Mesendoderm (in vitro differentiated cells): ENCODE measurements at regions not wholly inside any gene's neighbourhood (a gene's known extent, or its start where the extent isn't known, plus 50 kb on each side); places are given as distances from the start of the nearest gene placed in this dataset.

ENCODE experiments used
- DNase-seq: peaks from one replicate; pipeline ENCODE4 v3.0.0; 2013
- H2AK5ac ChIP-seq: 2 replicates; pipeline ENCODE4 v1.6.1; 2013; ENCODE audit warnings: low read length, inconsistent platforms
- H2BK120ac ChIP-seq: 2 replicates; pipeline ENCODE4 v1.6.1; 2013; ENCODE audit warnings: low read depth, mild to moderate bottlenecking, low read length, moderate library complexity, mixed read lengths
- H2BK15ac ChIP-seq: replicated peaks from 2 replicates; pipeline ENCODE4 v1.6.1; 2013; ENCODE audit warnings: low read depth, mild to moderate bottlenecking, moderate library complexity
- H2BK5ac ChIP-seq: 2 replicates; pipeline ENCODE4 v1.6.1; 2013; ENCODE audit warnings: low read length, inconsistent platforms
- H3K18ac ChIP-seq: 2 replicates; pipeline ENCODE4 v1.6.1; 2013; ENCODE audit warnings: mild to moderate bottlenecking, low read length, mixed read lengths
- H3K23ac ChIP-seq: one replicate; pipeline ENCODE4 v1.6.1; 2013; ENCODE audit warnings: low read length
- H3K27ac ChIP-seq: 2 replicates; pipeline ENCODE4 v1.5.1; 2013; ENCODE audit warnings: low read depth, mild to moderate bottlenecking, inconsistent platforms, low read length, moderate library complexity
- H3K27me3 ChIP-seq: 2 replicates; pipeline ENCODE4 v1.6.1; 2013; ENCODE audit warnings: low read length, control low read depth, mild to moderate bottlenecking, inconsistent platforms; ENCODE audit not compliant: insufficient read depth, poor library complexity
- H3K36me3 ChIP-seq: 2 replicates; pipeline ENCODE4 v1.6.1; 2013; ENCODE audit warnings: low read length, inconsistent platforms; ENCODE audit not compliant: control insufficient read depth, insufficient read depth
- H3K4ac ChIP-seq: one replicate; pipeline ENCODE4 v1.6.1; 2013; ENCODE audit warnings: low read depth, mild to moderate bottlenecking, low read length, moderate library complexity
- H3K4me1 ChIP-seq: 2 replicates; pipeline ENCODE4 v1.6.1; 2013; ENCODE audit warnings: low read depth, low read length, inconsistent platforms; ENCODE audit not compliant: control insufficient read depth
- H3K4me2 ChIP-seq: 2 replicates; pipeline ENCODE4 v1.6.1; 2013; ENCODE audit warnings: low read length
- H3K4me3 ChIP-seq: 2 replicates; pipeline ENCODE4 v1.5.1; 2013; ENCODE audit warnings: mild to moderate bottlenecking, low read length
- H3K56ac ChIP-seq: one replicate; pipeline ENCODE4 v1.6.1; 2013; ENCODE audit warnings: low read length
- H3K79me1 ChIP-seq: 2 replicates; pipeline ENCODE4 v1.6.1; 2013; ENCODE audit warnings: low read length, inconsistent platforms
- H3K79me2 ChIP-seq: 2 replicates; pipeline ENCODE4 v1.6.1; 2013; ENCODE audit warnings: mild to moderate bottlenecking, low read length; ENCODE audit not compliant: control insufficient read depth, insufficient read depth
- H3K9ac ChIP-seq: 2 replicates; pipeline ENCODE4 v1.6.1; 2013; ENCODE audit warnings: low read length, inconsistent platforms
- H4K5ac ChIP-seq: one replicate; pipeline ENCODE4 v1.6.1; 2013; ENCODE audit warnings: low read length
- H4K8ac ChIP-seq: one replicate; pipeline ENCODE4 v1.6.1; 2013; ENCODE audit warnings: low read depth, mild to moderate bottlenecking, control low read depth, low read length, moderate library complexity
- WGBS: extraction: QIAGEN DNeasy Blood & Tissue Kit; methylation state at CpG from one replicate; pipeline ENCODE4 v1.1.7; 2013; ENCODE audit warnings: low lambda C conversion rate, missing lambda C conversion rate; ENCODE audit not compliant: insufficient coverage; ENCODE audit errors: extremely low coverage; 5-methylcytosine and 5-hydroxymethylcytosine counted together

DNA sequence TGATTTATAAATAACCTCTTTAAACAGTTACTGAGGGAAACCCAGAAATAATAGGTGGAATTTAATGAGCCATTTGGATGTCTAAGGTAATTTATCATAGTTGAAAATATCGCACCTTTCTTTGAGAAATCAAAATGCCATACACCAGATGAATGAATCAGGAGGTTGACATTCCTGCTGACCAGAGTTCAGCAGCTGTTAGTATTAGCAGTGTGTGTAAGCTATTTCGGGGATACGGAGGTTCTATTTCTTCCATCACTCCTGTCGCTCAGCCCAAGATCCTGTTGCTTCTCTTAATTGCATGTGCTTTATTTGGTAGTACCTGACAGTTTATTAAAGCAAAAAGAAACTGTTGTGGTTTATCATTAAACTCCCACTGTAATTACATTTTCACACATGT, 67.1 kb downstream of the HDGFL1 start:
- H3K27me3 ChIP-seq = no peaks in the 10 kb centered on the region
- WGBS = no CpG with 5 or more reads among the region's 4 CpGs
- no peak overlapping the region for H3K4me2 ChIP-seq

GRCh38 chr6:22637782-22638181, 68.4 kb downstream of the HDGFL1 start:
- Histone ChIP-seq H3K27me3 (no peaks in the 10 kb centered on the region), H3K9ac (no peak overlapping the region), H4K8ac (no peak overlapping the region), H3K79me1 (no peaks in the 10 kb centered on the region), H4K5ac (no peak overlapping the region), H2BK120ac (no peak overlapping the region), H3K23ac (no peak overlapping the region), H3K36me3 (no peaks in the 10 kb centered on the region), H3K56ac (no peak overlapping the region), H3K18ac (no peak overlapping the region), H2BK15ac (no peak overlapping the region), H3K27ac (no peak overlapping the region), H3K4me3 (no peak overlapping the region), H2BK5ac (no peak overlapping the region), H3K79me2 (no peaks in the 10 kb centered on the region), H3K4ac (no peak overlapping the region), H3K4me2 (no peak overlapping the region), H2AK5ac (no peak overlapping the region), H3K4me1 (no peaks in the 10 kb centered on the region)
- WGBS = no CpG with 5 or more reads among the region's 6 CpGs
- DNase-seq = no peak

More for the DNA sequence above, 67.1 kb downstream of the HDGFL1 start:
- H3K9ac ChIP-seq = no peak overlapping the region
- no peak overlapping the region for H4K5ac ChIP-seq
- H3K18ac ChIP-seq = no peak overlapping the region
- H3K36me3 ChIP-seq = no peaks in the 10 kb centered on the region
- no peaks in the 10 kb centered on the region for H3K79me1 ChIP-seq
- H3K23ac ChIP-seq = no peak overlapping the region
- no peak overlapping the region for H3K4ac ChIP-seq
- H4K8ac ChIP-seq = no peak overlapping the region
- no peak overlapping the region for H2AK5ac ChIP-seq
- H2BK5ac ChIP-seq = no peak overlapping the region
- no peaks in the 10 kb centered on the region for H3K79me2 ChIP-seq
- no peak overlapping the region for H3K27ac ChIP-seq
- H3K4me3 ChIP-seq = no peak overlapping the region
- no peak overlapping the region for H2BK120ac ChIP-seq
- no peak overlapping the region for H2BK15ac ChIP-seq
- H3K4me1 ChIP-seq = no peaks in the 10 kb centered on the region
- H3K56ac ChIP-seq = no peak overlapping the region
- no peak for DNase-seq

DNA sequence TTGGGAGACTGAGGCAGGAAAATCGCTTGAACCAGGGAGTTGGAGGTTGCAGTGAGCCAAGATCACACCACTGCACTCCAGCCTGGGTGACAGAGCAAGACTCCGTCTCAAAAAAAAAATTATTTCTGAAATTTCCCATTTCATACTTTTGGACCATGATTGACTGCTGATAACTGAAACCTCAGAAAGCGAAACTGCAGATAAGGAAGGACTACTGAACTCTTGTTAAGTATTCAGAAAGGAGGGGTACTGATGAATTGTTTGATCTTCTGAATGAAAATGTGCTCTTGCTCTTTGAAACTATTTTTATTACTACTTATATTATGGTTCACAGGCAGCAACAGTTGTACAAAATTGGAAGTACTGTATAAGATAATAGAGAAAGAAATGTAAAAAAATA, 69.0 kb downstream of the HDGFL1 start:
- Histone ChIP-seq H3K56ac (no peak overlapping the region), H3K79me1 (no peaks in the 10 kb centered on the region), H3K18ac (no peak overlapping the region), H3K36me3 (no peaks in the 10 kb centered on the region), H4K5ac (no peak overlapping the region), H3K23ac (no peak overlapping the region), H2BK5ac (no peak overlapping the region), H3K27ac (no peak overlapping the region), H2BK15ac (no peak overlapping the region), H3K79me2 (no peaks in the 10 kb centered on the region), H4K8ac (no peak overlapping the region), H3K4ac (no peak overlapping the region), H3K4me3 (no peak overlapping the region), H2AK5ac (no peak overlapping the region), H2BK120ac (no peak overlapping the region), H3K9ac (no peak overlapping the region), H3K4me1 (no peaks in the 10 kb centered on the region), H3K4me2 (no peak overlapping the region), H3K27me3 (no peaks in the 10 kb centered on the region)
- DNase-seq = no peak
- WGBS = no CpG with 5 or more reads among the region's 3 CpGs

DNA sequence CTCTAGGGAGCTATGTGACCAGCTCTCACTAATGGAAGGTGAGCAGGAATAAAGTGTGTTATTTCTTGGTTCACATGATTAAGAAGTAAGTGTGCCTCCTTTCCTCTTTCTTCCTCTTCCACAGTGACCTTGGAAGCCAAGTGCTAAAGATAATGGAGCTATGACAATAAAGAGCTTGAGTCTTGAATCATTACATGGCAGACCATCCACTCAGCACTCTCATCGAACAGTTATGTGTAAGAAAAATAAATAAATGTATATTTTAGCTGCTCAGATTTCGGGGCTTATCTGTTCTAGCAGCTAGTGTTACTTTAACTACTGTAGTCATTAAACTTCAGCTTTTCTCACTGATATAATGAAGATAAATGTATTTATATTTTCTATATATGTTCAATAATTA, 72.9 kb downstream of the HDGFL1 start:
- Histone ChIP-seq H4K5ac (no peak overlapping the region), H3K4me1 (no peaks in the 10 kb centered on the region), H3K36me3 (no peaks in the 10 kb centered on the region), H3K27me3 (no peaks in the 10 kb centered on the region), H2BK120ac (no peak overlapping the region), H3K9ac (no peak overlapping the region), H2BK15ac (no peak overlapping the region), H3K27ac (no peak overlapping the region), H3K23ac (no peak overlapping the region), H4K8ac (no peak overlapping the region), H3K4me2 (no peak overlapping the region), H2AK5ac (no peak overlapping the region), H3K79me2 (no peaks in the 10 kb centered on the region), H3K4me3 (no peak overlapping the region), H3K79me1 (no peaks in the 10 kb centered on the region), H2BK5ac (no peak overlapping the region), H3K56ac (no peak overlapping the region), H3K18ac (no peak overlapping the region), H3K4ac (no peak overlapping the region)
- no peak for DNase-seq
- no CpG with 5 or more reads among the region's 2 CpGs for WGBS

GRCh38 chr6:22643780-22644179, 74.4 kb downstream of the HDGFL1 start:
- Histone ChIP-seq H4K5ac (no peak overlapping the region), H3K4ac (no peak overlapping the region), H3K4me1 (no peaks in the 10 kb centered on the region), H3K79me2 (no peaks in the 10 kb centered on the region), H3K56ac (no peak overlapping the region), H2BK15ac (no peak overlapping the region), H2AK5ac (no peak overlapping the region), H3K27ac (no peak overlapping the region), H3K4me3 (no peak overlapping the region), H3K4me2 (no peak overlapping the region), H2BK5ac (no peak overlapping the region), H3K9ac (no peak overlapping the region), H4K8ac (no peak overlapping the region), H3K79me1 (no peaks in the 10 kb centered on the region), H2BK120ac (no peak overlapping the region), H3K23ac (no peak overlapping the region), H3K18ac (no peak overlapping the region), H3K27me3 (no peaks in the 10 kb centered on the region), H3K36me3 (no peaks in the 10 kb centered on the region)
- WGBS = no CpG with 5 or more reads among the region's 10 CpGs
- no peak for DNase-seq

DNA sequence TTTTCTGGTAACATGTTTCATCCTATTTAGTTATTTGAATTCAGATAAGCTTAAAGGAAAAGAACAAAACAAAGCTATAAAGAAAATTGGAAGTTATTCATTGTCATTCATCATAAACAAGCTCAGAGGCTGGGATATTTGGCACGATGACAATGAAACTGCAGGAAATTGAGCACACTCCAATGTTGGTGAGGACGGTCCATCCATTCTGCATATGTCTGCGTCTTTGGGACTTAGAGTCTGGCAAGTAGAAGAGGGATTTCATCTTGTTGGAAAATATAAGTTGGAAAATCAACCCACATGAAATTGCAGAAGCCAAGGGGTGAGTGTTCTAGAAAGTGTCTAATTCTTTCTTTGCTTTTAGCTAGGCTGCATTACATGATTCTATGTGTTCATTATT, 78.4 kb downstream of the HDGFL1 start:
- WGBS = no CpG with 5 or more reads among the region's 3 CpGs

More for the DNA sequence above, 78.4 kb downstream of the HDGFL1 start:
- Histone ChIP-seq H4K8ac (no peak overlapping the region), H3K36me3 (no peaks in the 10 kb centered on the region), H2BK5ac (no peak overlapping the region), H3K56ac (no peak overlapping the region), H3K23ac (no peak overlapping the region), H3K79me2 (no peaks in the 10 kb centered on the region), H4K5ac (no peak overlapping the region), H2AK5ac (no peak overlapping the region), H3K4me1 (no peaks in the 10 kb centered on the region), H3K18ac (no peak overlapping the region), H3K4me2 (no peak overlapping the region), H3K4ac (no peak overlapping the region), H3K9ac (no peak overlapping the region), H2BK120ac (no peak overlapping the region), H3K79me1 (no peaks in the 10 kb centered on the region), H3K27ac (no peak overlapping the region), H3K4me3 (no peak overlapping the region), H3K27me3 (no peaks in the 10 kb centered on the region), H2BK15ac (no peak overlapping the region)
- no peak for DNase-seq
